GM12892 (cell line): ENCODE measurements at regions not wholly inside any gene's neighbourhood (a gene's known extent, or its start where the extent isn't known, plus 50 kb on each side); places are given as distances from the start of the nearest gene placed in this dataset.

Source experiments
- POLR2A ChIP-seq: IDR thresholded peaks from 2 replicates; pipeline ENCODE4 v1.6.1; 2011; ENCODE audit warnings: low read depth, low read length, control low read depth
- TAF1 ChIP-seq: IDR thresholded peaks from 2 replicates; pipeline ENCODE4 v1.6.1; 2011; ENCODE audit warnings: low read depth, mild to moderate bottlenecking, control low read depth, low read length, borderline replicate concordance

DNA sequence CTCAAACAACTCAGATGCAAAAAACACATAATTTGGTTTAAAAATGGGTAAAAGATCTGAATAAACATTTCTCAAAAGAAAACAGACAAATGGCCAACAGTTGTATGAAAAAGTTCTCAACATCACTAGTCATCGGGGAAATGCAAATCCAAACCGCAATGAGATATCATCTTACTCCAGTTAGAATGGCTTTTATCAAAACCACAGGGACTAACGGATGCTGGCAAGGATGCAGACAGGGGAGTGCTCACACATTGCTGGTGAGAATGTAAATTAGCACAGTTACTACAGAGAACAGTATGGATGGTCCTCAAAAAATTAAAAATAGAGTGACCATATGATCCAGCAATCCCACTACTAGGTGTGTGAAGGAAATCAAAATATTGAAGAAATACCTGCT is 589.1 kb upstream of the ADAMTS16 start:
- TF ChIP-seq POLR2A (no peak), TAF1 (no peak)
